ENCODE measurements at regions not wholly inside any gene's neighbourhood (a gene's known extent, or its start where the extent isn't known, plus 50 kb on each side); places are given as distances from the start of the nearest gene placed in this dataset.
"Not testable (repeated sequence)": the region's sequence is repeated elsewhere in the genome, so short reads cannot be mapped to it uniquely, and the experiment has no call there.

GRCh38 chr16:52309446-52310416 lies 237.2 kb downstream of the TOX3 start:
- no peak for DNase-seq

GRCh38 chr16:52308051-52308450 lies 238.9 kb downstream of the TOX3 start:
- DNase-seq, result no peak

GRCh38 chr16:52301026-52301425 lies 245.9 kb downstream of the TOX3 start:
- DNase-seq, result no peak

GRCh38 chr16:52298769-52299168 lies 248.2 kb downstream of the TOX3 start:
- no peak for DNase-seq

- not testable (repeated sequence) for DNase-seq
Measured at GRCh38 chr16:52296706-52297315, 250.1 kb downstream of the TOX3 start.

- no peak for DNase-seq
Measured at GRCh38 chr16:52296076-52296475, 250.9 kb downstream of the TOX3 start.

GRCh38 chr16:52294660-52295059 lies 252.3 kb downstream of the TOX3 start:
- no peak for DNase-seq

- no peak for DNase-seq
Measured at GRCh38 chr16:52293204-52293603, 253.7 kb downstream of the TOX3 start.

GRCh38 chr16:52283584-52284375 lies 263.2 kb downstream of the TOX3 start:
- no peak for DNase-seq

- no peak for DNase-seq
Measured at GRCh38 chr16:52283018-52283417, 263.9 kb downstream of the TOX3 start.

GRCh38 chr16:52280086-52280485 lies 266.9 kb downstream of the TOX3 start:
- DNase-seq, result no peak

GRCh38 chr16:52271088-52271750 lies 275.7 kb downstream of the TOX3 start:
- DNase-seq, result no peak

- DNase-seq, result no peak
Measured at GRCh38 chr16:52265446-52265861, 281.5 kb downstream of the TOX3 start.

- DNase-seq, result no peak
Measured at GRCh38 chr16:52257534-52257933, 289.4 kb downstream of the TOX3 start.

- DNase-seq, result no peak
Measured at GRCh38 chr16:52256310-52257078, 290.4 kb downstream of the TOX3 start.

GRCh38 chr16:52254746-52255145 lies 292.2 kb downstream of the TOX3 start:
- DNase-seq, result no peak

- no peak for DNase-seq
Measured at GRCh38 chr16:52252680-52253079, 294.3 kb downstream of the TOX3 start.

- no peak for DNase-seq
Measured at GRCh38 chr16:52251495-52251894, 295.4 kb downstream of the TOX3 start.

- no peak for DNase-seq
Measured at GRCh38 chr16:52247737-52248136, 299.2 kb downstream of the TOX3 start.

GRCh38 chr16:52238710-52239109 lies 308.2 kb downstream of the TOX3 start:
- DNase-seq, result no peak

- DNase-seq, result no peak
Measured at GRCh38 chr16:52237823-52238222, 309.1 kb downstream of the TOX3 start.

- no peak for DNase-seq
Measured at GRCh38 chr16:52235186-52235585, 311.8 kb downstream of the TOX3 start.

Data from CD4-positive, alpha-beta T cell treated with Interleukin-10 for 1 hour (primary cell).